Mesodermal cell (in vitro differentiated cells): ENCODE measurements at regions not wholly inside any gene's neighbourhood (a gene's known extent, or its start where the extent isn't known, plus 50 kb on each side); places are given as distances from the start of the nearest gene placed in this dataset.

Experiments
- H3K27ac ChIP-seq: 2 replicates; pipeline ENCODE4 v1.7.0; 2013; ENCODE audit warnings: mild to moderate bottlenecking, low read depth, low read length, moderate library complexity; ENCODE audit not compliant: severe bottlenecking
- H3K36me3 ChIP-seq: 2 replicates; pipeline ENCODE4 v1.7.1; 2013; ENCODE audit warnings: mild to moderate bottlenecking, low read length, moderate library complexity; ENCODE audit not compliant: control insufficient read depth, insufficient read depth
- H3K4me1 ChIP-seq: one replicate; pipeline ENCODE4 v1.7.1; 2013; ENCODE audit warnings: mild to moderate bottlenecking, low read length; ENCODE audit not compliant: insufficient read depth, control insufficient read depth, poor library complexity, severe bottlenecking
- H3K4me3 ChIP-seq: 2 replicates; pipeline ENCODE4 v1.7.0; 2013; ENCODE audit warnings: low read length, control low read depth, mild to moderate bottlenecking; ENCODE audit not compliant: insufficient read depth, poor library complexity, severe bottlenecking; ENCODE audit errors: extremely low read depth
- H3K9me3 ChIP-seq: 2 replicates; pipeline ENCODE4 v1.7.1; 2013; ENCODE audit warnings: mild to moderate bottlenecking, low read length, moderate library complexity; ENCODE audit not compliant: control insufficient read depth
- WGBS, 2 experiments: methylation state at CpG; one replicate each; pipeline ENCODE4 v1.1.5; 2013; ENCODE audit warnings: missing lambda C conversion rate in 2 of 2; ENCODE audit not compliant: insufficient coverage in 2 of 2; 5-methylcytosine and 5-hydroxymethylcytosine counted together

- H3K4me1 ChIP-seq = peaks cover 17% of the 10 kb centered on the region
- no peaks in the 10 kb centered on the region for H3K36me3 ChIP-seq
- WGBS, 2 experiments = 100% methylated on average over 2 of the region's 3 CpGs
- no peaks in the 10 kb centered on the region for H3K9me3 ChIP-seq
- no peak overlapping the region for H3K4me3 ChIP-seq
- H3K27ac ChIP-seq = no peak overlapping the region
Observed at GRCh38 chr4:89665662-89666061, 171.3 kb downstream of the SNCA start.

GRCh38 chr4:89664521-89664920, 172.4 kb downstream of the SNCA start:
- Histone ChIP-seq H3K27ac (no peak overlapping the region), H3K36me3 (no peaks in the 10 kb centered on the region), H3K4me3 (no peak overlapping the region), H3K4me1 (peaks cover 20% of the 10 kb centered on the region), H3K9me3 (no peaks in the 10 kb centered on the region)

GRCh38 chr4:89661173-89661899, 175.6 kb downstream of the SNCA start:
- no peak overlapping the region for H3K4me3 ChIP-seq
- H3K27ac ChIP-seq = peak overlapping the region; percentile 68
- H3K36me3 ChIP-seq = no peaks in the 10 kb centered on the region
- WGBS, 2 experiments = 9% methylated on average over 1 of the region's 3 CpGs; no CpG with 5 or more reads in 1 of the 2 experiments
- peaks cover 24% of the 10 kb centered on the region for H3K4me1 ChIP-seq
- H3K9me3 ChIP-seq = no peaks in the 10 kb centered on the region

GRCh38 chr4:89660444-89661172, 176.4 kb downstream of the SNCA start:
- WGBS, 2 experiments = no CpG with 5 or more reads among the region's 4 CpGs

GRCh38 chr4:89658701-89659024, 178.3 kb downstream of the SNCA start:
- 100% methylated on average over 2 of the region's 2 CpGs; no CpG with 5 or more reads in 1 of the 2 experiments for WGBS, 2 experiments
- H3K4me1 ChIP-seq = peaks cover 24% of the 10 kb centered on the region
- H3K9me3 ChIP-seq = no peaks in the 10 kb centered on the region
- no peaks in the 10 kb centered on the region for H3K36me3 ChIP-seq
- no peak overlapping the region for H3K4me3 ChIP-seq
- H3K27ac ChIP-seq = no peak overlapping the region

More at GRCh38 chr4:89660444-89661172, 176.4 kb downstream of the SNCA start:
- Histone ChIP-seq H3K4me3 (no peak overlapping the region), H3K9me3 (no peaks in the 10 kb centered on the region), H3K27ac (no peak overlapping the region), H3K36me3 (no peaks in the 10 kb centered on the region), H3K4me1 (peaks cover 24% of the 10 kb centered on the region)

GRCh38 chr4:89657931-89658700, 178.8 kb downstream of the SNCA start:
- 60% methylated on average over 3 of the region's 3 CpGs; no CpG with 5 or more reads in 1 of the 2 experiments for WGBS, 2 experiments
- Histone ChIP-seq H3K4me3 (no peak overlapping the region), H3K27ac (no peak overlapping the region), H3K4me1 (peaks cover 24% of the 10 kb centered on the region), H3K9me3 (no peaks in the 10 kb centered on the region), H3K36me3 (no peaks in the 10 kb centered on the region)

GRCh38 chr4:89653012-89653411, 183.9 kb downstream of the SNCA start:
- Histone ChIP-seq H3K36me3 (no peaks in the 10 kb centered on the region), H3K4me3 (no peak overlapping the region), H3K4me1 (no peaks in the 10 kb centered on the region), H3K9me3 (no peaks in the 10 kb centered on the region), H3K27ac (no peak overlapping the region)
- 80% methylated on average over 1 of the region's 4 CpGs; no CpG with 5 or more reads in 1 of the 2 experiments for WGBS, 2 experiments

- H3K4me1 ChIP-seq = no peaks in the 10 kb centered on the region
- no CpG with 5 or more reads among the region's 1 CpG for WGBS, 2 experiments
Observed at GRCh38 chr4:89645482-89645881, 191.5 kb downstream of the SNCA start.

GRCh38 chr4:89641367-89641687, 195.6 kb downstream of the SNCA start:
- no peaks in the 10 kb centered on the region for H3K9me3 ChIP-seq
- no peak overlapping the region for H3K27ac ChIP-seq
- no peak overlapping the region for H3K4me3 ChIP-seq
- WGBS, 2 experiments = no CpG with 5 or more reads among the region's 6 CpGs
- no peaks in the 10 kb centered on the region for H3K4me1 ChIP-seq
- no peaks in the 10 kb centered on the region for H3K36me3 ChIP-seq

More at GRCh38 chr4:89645482-89645881, 191.5 kb downstream of the SNCA start:
- Histone ChIP-seq H3K36me3 (no peaks in the 10 kb centered on the region), H3K9me3 (no peaks in the 10 kb centered on the region), H3K4me3 (no peak overlapping the region), H3K27ac (no peak overlapping the region)

- H3K4me3 ChIP-seq = no peak overlapping the region
- H3K4me1 ChIP-seq = no peaks in the 10 kb centered on the region
- 15 to 23% methylated on average over 5 to 6 of the region's 17 CpGs for WGBS, 2 experiments
- H3K9me3 ChIP-seq = no peaks in the 10 kb centered on the region
- peak overlapping the region; percentile 39 for H3K27ac ChIP-seq
- no peaks in the 10 kb centered on the region for H3K36me3 ChIP-seq
Observed at GRCh38 chr4:89640620-89641366, 196.2 kb downstream of the SNCA start.
